ENCODE measurements at regions not wholly inside any gene's neighbourhood (a gene's known extent, or its start where the extent isn't known, plus 50 kb on each side); places are given as distances from the start of the nearest gene placed in this dataset.

DNA sequence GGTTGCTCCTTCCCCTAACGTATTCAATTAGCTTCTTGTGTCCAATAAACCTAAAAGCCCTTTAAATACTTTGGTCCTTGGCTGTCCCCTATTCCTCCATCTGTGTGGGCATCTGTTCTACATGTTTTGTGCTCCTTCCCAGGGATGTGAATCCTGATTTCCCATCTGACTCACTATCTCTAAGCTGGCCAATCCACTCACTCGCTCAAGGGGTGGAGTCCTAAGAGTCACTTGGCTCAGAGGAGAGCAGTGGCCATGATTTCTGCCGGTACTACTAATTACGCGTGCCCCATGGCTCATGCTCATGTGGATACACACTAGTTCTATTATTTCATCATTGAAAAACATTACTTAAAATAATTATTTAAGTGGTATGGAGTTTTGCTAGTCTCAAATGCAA lies 89.6 kb downstream of the TAF11L14 start:
- TF ChIP-seq, protein P1, sequence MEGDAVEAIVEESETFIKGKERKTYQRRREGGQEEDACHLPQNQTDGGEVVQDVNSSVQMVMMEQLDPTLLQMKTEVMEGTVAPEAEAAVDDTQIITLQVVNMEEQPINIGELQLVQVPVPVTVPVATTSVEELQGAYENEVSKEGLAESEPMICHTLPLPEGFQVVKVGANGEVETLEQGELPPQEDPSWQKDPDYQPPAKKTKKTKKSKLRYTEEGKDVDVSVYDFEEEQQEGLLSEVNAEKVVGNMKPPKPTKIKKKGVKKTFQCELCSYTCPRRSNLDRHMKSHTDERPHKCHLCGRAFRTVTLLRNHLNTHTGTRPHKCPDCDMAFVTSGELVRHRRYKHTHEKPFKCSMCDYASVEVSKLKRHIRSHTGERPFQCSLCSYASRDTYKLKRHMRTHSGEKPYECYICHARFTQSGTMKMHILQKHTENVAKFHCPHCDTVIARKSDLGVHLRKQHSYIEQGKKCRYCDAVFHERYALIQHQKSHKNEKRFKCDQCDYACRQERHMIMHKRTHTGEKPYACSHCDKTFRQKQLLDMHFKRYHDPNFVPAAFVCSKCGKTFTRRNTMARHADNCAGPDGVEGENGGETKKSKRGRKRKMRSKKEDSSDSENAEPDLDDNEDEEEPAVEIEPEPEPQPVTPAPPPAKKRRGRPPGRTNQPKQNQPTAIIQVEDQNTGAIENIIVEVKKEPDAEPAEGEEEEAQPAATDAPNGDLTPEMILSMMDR (conservative IDR thresholded peaks at IDR 0.05; ENCODE audit: low read depth in 2 of 2) = no peak
- TF ChIP-seq EZH2phosphoT487 (IDR thresholded peaks at IDR 0.05; ENCODE audit: unreplicated experiment) (no peak), POLR2AphosphoS5 (IDR thresholded peaks at IDR 0.05; ENCODE audit: low read depth) (no peak), EZH2 (IDR thresholded peaks at IDR 0.05; ENCODE audit: low read depth, unreplicated experiment) (no peak), ZNF114 (CRISPR knock-in tag; IDR thresholded peaks at IDR 0.05) (no peak), JUNB (IDR thresholded peaks at IDR 0.05; ENCODE audit: unreplicated experiment) (no peak), CREB1 (CRISPR knock-in tag; IDR thresholded peaks at IDR 0.05; ENCODE audit: low read depth) (no peak)
